EL (cell line): ENCODE measurements at regions not wholly inside any gene's neighbourhood (a gene's known extent, or its start where the extent isn't known, plus 50 kb on each side); places are given as distances from the start of the nearest gene placed in this dataset.

Experiments
- DNase-seq: peaks from one replicate; pipeline ENCODE4 v3.0.0-alpha.2; 2016

DNA sequence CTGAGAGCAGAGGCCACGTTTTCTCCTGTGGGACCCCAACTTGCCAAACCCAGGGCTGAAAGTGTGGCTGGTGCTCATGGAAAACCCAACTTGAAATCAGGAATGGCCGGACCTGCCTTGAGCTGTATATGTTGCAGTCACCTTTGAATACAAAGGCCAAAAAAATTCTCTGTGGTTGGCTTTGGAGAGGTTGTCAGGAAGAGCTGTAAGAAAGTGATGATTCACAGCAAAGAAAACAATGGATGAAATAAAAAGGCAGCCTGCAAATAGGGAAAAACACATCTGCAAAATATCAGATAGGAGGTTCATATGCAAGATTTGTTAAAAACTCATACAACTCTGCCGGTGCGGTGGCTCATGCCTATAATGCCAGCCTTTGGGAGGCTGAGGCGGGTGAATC, 715.8 kb downstream of the UQCRFS1 start:
- no peak for DNase-seq

DNA sequence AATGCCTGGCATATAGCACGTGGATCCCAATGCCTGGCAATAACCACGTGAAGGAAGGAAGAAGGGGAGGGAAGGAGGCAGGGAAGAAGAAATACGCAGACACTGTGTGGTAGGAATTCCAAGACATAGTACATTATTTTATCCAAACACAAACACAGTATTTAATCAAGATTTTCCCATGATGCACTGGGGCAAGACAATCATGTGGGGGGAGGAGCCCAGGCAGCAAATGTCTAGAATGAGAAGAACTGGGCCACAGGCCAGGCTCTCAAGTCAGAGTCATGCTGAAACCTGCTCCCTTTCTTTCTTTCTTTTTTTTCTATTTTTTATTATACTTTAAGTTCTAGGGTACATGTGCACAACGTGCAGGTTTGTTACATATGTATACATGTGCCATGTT, 717.9 kb downstream of the UQCRFS1 start:
- DNase-seq = no peak

DNA sequence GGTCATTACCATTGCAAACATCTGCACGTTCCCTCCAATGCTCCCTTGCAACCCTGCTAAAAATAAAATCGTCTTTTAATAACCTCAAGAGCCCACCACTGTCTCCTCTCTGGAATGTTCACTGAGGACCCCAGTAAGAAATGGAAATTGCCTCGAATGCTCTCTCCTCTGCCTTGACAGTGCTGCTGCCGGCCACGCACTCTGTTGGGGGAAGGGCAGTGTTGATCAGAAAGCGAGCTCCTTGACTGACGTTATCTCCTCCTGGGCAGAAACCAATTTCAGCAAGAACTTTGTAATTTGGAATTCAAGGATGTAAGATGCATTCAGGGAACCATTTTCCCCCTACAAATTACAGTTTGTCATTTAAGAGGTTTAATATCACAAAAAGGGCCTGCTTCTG, 718.5 kb downstream of the UQCRFS1 start:
- no peak for DNase-seq

DNA sequence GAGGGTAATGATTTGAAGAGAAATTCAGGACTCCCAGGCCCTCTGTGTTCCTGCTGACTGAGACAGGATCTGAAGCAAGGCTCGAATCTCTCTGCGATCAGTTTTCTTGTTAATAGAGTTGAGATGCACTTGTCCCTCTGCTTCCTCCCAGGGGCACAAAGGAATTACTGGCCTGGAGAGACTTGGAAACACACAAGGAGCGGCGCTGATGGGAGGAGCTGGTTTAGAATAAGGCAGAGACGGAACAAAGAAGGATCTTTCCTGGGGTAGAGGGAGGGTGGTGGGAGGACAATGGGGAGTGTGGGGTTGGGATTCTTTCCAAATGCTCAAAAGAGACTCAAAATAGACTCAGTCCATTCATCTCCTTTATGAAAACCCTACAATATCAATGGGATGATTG, 719.1 kb downstream of the UQCRFS1 start:
- no peak for DNase-seq

DNA sequence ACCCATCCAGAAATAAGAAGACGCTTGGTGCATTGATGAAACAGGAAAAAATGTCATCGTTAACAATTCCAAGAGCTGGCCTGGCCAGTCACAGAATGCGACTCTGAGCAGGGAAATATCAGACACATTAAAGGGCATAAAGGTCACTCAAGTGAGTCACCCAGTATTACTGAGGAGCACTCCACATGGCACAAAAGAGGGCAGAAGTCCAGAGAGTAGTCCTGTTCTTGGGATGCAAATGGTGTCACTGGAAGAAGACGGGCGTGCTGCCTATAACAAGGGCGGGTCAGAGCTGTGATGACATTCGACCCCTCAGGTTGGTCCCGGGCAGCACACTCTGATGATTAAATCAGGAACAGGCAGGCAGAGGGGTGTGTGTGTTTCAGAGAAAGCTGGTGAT, 720.3 kb downstream of the UQCRFS1 start:
- DNase-seq = no peak

DNA sequence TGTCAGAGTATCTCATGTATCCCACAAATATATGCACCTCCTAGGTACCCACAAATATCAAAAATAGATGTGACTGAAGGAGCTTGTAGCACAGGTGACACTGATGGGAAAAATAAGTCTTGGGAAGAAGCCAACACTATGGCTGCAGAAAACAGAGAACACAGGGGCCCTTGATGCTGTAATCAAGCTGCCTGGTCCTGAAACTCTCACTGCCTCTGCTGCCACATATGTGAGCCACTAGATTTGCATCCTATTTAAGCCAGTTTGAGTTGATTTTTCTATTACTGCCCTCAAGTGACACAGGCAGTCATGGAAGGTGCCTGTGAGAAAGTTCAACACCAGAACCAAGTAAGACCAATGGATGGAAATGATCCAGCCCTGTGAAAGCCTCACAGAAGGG, 720.8 kb downstream of the UQCRFS1 start:
- DNase-seq = no peak

DNA sequence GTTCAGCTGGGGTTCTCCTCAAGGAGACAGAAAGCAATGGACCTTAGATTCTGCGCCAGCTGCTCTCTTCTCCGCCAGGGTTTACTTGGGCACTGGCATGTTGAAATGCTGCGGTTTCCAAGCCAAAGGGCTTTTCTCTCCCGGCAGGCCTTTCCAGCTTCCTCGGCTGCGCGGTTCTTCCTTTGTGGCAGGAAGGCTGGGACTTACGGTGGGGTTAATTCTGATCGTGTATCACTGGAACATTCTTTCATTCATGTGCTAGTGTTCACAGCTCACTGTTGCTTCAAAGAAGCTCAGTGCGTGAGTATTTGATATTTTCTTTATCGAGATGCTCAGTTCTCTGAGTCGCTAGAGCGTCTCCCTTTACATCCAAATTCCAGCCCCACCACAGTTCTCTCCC, 723.2 kb downstream of the UQCRFS1 start:
- no peak for DNase-seq

DNA sequence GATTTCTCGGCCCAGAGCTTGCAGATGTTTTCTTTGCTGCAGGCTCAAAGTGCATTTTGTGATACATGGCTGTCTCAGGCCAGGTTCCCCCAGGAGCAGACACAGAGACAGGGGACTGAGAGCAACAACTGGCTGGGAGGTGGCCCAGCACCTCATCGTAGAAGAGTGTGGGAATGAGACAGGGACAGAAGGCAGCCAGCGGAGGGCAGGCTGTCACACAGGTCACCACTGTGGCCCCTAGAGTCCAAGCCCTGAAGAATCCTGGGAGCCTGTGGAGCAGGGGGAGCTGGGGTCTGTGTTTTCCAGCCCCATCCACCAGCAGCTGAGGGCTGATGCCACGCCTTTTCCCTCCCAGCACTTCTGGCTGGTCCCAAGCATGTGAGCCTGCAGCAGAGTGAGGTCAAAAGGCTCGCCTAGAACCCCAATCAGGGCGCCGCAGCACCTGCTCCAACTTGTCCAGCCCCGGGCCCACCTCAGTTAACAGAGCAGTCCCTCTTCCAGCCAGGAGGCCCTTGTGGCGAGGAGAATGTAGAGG, 723.8 kb downstream of the UQCRFS1 start:
- DNase-seq = no peak

DNA sequence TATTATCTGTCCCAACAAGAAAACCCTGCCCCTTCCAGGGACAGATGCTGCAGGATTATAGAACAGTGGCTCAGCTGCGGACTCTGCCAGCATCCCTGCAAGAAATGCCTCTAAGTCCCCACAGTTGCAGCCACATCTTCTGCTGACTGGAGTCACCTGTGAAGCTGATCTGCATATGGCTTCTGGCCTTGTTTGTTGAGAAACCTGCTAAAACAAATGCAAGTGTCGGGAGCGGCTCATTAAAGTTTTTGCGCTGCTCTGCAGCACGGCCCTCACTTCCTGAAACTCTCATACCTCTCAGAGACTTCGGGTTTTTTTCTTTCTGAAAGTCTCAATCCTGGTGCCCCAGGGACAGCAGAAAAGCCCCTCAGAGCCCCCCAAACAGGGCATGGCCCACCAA, 725.0 kb downstream of the UQCRFS1 start:
- DNase-seq = no peak

DNA sequence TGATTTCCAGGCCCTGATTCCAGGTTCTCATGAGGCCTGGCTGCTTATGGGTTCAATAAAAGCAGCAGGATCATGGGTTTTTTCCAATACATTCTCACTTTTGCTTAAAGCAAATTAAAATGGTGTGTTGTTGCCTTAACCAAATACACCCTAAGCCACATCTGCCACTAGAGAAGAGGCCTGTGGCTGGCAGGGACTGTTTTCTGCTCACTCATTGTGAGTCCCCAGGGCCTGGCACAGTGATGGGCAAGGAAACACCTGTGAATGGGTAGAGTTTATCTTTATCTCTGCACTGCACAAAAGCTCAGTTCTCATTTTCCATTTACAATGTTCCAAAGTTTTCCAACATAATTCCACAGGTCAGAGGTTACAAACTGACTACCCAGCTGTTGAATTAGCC, 726.0 kb downstream of the UQCRFS1 start:
- no peak for DNase-seq

DNA sequence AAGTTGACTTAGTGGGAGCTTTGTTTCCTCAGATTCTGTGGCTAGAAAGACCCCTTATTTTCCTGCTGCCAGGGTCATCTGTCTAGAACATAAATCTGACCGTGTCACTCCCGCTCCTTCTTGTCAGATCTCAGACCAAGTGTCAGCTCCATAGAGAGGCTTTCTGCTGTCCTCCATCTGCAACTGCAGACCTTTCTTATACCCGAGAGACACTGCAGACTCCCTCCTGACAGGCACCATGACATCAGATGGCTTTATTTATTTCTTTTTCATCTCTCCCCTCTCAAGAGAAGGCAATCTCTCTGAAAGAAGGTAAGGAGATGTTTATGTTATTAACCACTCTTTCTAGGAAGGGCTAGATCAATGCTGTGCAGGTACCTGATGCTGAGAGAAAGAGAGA, 726.5 kb downstream of the UQCRFS1 start:
- DNase-seq = no peak

DNA sequence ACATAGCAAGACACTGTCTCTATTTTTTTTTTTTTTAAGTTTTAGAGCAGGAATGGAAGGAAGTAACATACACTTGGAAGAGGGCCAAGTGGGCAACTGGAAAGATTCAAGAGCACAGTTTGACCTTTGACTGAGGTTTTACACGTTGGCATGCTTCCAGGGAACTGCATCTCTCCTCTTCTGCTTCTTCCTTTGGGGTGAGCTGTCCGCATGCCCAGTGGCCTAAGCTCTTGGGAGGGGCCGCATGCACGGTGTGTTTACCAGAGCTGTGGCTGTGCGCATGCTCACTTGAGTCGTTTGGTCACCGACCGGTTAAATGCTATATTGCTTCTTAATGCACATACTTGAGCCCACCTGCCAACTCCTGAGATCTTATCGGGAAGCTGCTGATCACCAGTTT, 727.7 kb downstream of the UQCRFS1 start:
- no peak for DNase-seq

DNA sequence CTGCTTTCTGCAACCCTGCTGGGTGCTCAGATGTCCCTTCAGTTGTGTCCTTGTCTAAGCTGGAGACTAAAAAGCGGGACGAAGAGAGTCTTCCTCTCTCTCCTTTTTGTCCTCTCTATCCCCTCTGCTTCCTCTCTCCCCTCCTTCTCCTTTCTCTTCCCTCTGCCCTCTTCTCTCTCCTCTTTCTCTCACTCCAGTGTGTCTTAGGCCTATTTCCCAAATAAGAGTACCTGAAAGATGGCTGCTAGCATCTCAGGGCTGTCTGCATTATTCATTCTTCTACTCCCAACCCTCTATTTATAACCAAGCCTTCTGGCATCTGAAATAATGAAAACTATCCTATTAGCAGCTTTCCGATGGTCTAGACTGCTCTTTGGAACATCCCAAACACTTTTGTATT, 729.8 kb downstream of the UQCRFS1 start:
- DNase-seq = no peak

DNA sequence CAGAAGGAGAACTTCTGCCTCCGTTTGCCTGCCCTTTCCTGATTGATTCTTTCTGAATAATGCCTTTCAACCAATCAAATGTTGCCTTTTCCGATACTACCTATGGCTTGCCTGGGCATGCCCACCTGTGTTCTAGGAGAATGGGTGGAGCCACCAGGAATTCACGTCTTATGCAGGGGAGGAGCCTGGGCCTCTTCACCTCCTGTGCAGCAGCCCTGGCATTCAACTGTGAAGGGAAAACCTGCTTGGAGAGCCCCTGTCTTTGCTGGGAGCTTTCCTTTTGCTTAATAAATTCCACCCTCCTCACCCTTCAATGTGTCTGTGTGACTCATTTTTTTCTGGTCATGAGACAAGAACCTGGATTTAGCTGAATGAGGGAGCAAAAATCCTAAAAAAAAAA, 730.7 kb downstream of the UQCRFS1 start:
- no peak for DNase-seq

DNA sequence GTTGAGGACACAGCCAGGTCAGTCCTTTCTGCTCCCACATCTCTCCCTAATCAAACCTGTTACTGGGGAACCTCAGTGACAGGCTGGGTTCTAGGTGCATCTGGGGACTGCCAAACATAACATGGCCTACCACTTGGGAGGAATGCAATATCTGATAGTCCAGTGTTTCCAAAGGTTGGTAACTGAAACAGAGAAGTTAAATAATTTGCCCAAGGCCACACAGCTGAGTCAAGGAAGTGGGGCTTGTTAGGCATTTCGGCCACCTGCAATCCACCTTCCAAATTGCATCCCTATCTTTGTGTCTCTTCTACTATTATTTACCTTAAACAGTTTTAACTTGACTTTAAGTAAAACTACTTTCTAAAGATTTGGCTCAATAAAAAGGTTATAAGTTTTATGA, 731.3 kb downstream of the UQCRFS1 start:
- DNase-seq = no peak

DNA sequence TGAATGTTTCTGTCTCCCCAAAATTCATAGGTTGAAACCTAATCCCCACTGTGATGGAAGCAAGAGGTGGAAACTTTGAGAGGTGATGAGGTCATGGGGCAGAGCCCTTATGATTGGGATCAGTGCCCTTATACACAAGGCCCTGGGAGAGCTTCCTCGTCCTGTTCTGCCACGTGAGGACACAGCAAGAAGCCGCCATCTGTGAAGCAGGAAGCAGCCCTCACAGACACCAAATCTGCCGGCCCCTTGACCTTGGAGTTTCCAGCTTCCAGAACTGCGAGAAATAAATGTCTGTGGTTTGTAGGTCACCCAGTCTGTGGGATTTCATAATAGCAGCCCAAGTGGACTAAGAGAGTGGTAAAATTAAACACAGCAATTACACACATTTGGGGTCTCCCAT, 737.4 kb downstream of the UQCRFS1 start:
- no peak for DNase-seq

DNA sequence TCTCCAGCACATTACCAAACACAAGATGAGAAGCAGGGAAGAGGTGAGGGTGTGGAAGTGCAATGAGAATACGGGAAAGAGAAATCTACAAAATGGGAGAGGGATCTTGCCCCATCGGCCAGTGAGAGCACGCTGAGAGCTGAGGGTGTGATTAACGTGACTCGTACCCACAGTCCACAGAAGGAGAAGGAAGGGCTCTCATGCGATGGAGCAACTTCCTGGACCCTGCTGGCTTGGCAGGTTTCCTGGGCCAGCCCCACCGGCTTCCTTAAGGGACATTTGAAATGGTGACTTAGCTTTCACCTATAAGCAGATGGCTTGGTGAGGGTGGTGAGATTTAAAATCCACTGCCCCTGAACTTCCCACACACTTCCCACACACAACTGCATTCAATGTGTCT, 740.1 kb downstream of the UQCRFS1 start:
- DNase-seq = peak; percentile 10

DNA sequence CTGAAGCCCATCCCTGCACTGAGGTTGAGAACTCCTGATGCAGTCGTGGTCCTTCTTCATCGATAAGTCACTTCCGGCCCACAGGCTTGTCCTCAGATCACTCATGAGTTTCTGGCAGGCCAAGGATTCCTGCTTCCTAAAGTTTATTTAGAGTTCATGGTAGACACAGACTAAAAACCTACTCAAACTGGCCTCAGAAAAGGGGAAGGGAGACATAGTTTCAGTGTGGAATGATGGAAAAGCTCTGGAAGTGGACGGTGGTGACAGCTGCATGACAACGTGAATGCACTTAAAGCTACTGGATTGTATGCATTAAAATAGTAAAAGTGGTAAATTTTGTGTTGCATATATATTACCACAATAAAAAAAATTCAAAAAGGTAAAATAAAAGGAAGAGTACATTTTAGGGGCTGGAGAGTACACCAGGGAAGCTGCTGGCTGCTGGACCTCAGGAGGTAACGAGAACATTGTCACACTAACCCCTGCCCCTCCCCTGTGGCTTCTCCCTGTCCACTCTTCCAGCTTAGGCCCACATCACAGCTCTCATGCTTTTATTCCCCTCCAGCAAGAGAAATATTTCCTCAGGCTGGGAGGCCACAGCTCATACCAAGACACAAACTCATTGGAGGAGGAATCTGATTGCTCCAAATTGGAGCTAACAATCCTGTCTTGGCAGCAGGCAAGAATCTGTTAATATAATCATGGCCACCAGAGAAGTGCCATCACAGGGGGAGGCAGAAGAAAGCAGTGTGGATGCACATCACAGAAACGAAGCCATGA, 741.0 kb downstream of the UQCRFS1 start:
- peak; percentile 15 for DNase-seq

DNA sequence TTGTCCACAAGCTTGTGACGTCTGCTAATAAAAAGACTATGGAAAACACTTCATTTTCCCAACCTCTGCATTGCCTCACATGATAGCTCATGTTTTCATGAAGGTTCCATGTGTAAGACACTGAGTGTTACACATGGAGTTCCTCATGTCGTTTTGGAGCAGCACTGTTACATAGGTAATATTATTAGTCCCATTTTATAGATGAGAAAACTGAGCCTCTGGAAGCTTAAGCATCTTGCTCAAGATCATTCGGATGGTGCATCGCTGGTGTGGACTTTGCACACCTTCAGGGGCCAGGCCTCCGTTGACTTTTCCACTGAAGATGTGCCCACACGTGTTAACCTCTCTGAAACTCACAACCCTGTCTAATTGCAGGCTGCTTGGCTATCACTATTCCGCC, 743.4 kb downstream of the UQCRFS1 start:
- DNase-seq = no peak

DNA sequence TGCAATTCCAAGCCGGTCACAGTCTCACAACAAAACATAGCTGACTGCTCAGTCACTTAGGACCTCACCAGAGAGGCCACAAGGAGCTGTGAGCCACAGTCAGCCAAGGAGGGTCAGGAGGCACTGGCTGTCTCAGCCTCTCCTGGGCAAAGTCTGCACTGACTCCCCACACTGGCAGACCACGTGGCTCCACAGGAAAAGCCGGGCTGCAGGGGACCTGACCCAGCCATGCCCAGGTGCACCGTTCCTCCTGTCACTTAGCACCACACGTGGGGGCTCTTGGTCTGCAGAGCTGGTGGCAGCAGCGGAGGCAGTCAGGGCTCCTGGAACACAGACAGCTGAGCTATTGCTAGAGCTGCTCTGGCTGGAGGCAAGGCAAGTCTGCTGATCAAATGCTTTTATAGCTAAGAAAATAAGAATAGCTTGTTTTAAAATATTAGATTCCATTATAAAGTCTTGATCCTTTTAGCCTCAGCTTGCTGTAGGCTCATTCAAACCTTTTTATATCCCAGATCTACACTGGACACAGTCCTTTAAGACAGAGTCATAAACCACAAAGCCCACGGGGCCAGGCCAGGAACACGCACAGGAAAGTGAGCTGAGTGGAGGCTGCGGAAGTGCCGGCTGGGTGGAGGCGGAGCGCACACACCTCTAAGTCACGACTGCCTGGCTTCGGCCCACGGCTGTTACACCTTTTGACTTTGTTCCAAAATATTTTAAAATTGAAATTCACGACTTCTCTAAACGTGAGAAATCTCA, 744.1 kb downstream of the UQCRFS1 start:
- peak; percentile 45 for DNase-seq

DNA sequence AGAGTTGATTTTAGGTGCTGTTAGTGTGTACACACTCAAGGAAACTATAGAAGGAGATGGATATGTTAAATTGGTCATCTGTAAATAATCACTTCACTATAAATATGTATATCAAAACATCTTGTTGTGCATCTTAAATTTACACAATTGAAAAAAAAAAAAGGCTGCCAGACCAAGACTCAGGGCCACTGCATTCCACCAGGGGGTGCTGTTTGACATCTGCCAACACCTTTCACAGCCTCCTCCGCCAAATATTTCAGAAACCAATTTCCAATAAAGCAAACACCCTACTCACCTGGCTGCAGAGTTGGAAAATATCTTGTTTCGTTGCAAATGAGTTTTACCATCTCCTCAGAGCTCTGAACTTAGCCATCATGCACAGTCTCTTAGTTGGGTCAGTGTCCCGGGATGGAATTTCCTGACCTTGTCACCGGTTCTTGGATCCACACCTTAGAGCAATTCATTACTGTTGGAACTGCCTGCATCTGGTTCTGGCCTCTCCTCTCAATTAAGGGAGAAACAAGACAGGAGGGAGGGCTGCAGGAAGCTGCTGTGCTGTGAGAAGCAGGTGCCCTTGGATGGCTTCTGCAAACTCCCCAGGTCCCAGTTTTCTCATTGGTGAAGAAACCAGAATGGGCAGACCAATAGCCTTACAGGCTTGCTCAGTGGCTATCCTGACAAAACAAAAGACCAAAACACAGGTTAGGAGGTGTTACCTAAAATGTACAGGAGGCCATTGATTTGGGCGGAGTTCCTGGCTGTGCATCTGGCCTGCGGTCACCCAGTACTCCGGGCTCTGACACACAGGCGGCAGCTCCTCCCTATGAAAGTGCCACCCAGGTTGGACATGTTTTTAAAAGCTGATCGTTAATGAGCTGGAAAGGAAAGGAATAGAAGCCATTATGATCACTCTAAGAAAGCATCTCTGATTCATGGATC, 746.6 kb downstream of the UQCRFS1 start:
- peak; percentile 45 for DNase-seq

DNA sequence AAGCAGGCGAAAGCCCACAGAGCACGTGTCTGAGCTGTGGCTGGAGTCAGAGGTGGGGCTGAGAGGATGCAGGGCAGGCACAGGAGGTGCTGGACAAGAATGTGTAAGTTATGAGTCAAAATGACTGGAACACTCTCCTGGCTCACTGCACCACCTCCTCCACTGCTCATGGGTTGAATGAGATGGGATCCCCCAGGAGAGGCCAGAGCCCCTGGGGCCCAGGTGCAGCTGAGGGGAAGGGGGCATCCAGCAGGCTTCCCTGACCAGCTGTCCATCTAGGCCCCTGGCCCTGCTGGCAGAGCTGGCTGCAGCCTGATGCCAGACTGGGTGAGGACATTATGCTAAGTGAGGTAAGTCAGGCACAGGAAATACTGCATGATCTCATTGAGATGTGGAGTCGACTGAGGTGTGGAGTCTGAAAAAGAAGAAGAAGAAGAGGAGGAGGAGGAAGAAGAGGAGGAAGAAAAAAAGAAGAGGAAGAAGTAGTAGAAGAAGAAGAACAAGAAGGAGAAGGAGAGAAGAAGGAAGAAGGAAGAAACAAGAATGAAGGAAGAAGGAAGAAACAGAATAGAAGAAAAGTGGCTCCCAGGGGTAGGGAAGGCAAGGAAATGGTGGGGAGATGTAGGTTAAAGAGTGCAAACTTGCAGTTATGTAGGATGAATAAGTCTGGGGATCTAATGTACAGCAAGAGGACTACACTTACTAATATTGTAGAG, 747.4 kb downstream of the UQCRFS1 start:
- DNase-seq = peak; percentile 35
